WERI-Rb-1 (cell line): ENCODE measurements at regions not wholly inside any gene's neighbourhood (a gene's known extent, or its start where the extent isn't known, plus 50 kb on each side); places are given as distances from the start of the nearest gene placed in this dataset.
"Not testable (repeated sequence)": the region's sequence is repeated elsewhere in the genome, so short reads cannot be mapped to it uniquely, and the experiment has no call there.

ENCODE experiments used
- DNase-seq: peaks from one replicate; pipeline ENCODE4 v3.0.0-alpha.2; 2020
- H3K27ac ChIP-seq: fragments of 250-450 bp; sonication (Bioruptor Pico); 2 replicates; pipeline ENCODE4 v1.5.1; 2020; ENCODE audit warnings: mild to moderate bottlenecking, moderate library complexity
- H3K27me3 ChIP-seq: fragments of 250-450 bp; sonication (Bioruptor Pico); 2 replicates; pipeline ENCODE4 v1.5.1; 2021; ENCODE audit warnings: mild to moderate bottlenecking, low read depth, moderate library complexity; ENCODE audit not compliant: insufficient read depth, severe bottlenecking
- H3K36me3 ChIP-seq: fragments of 250-450 bp; sonication (Bioruptor Pico); 2 replicates; pipeline ENCODE4 v1.5.1; 2020; ENCODE audit warnings: mild to moderate bottlenecking, moderate library complexity
- H3K4me3 ChIP-seq: 2 replicates; pipeline ENCODE4 v1.5.1; 2011; ENCODE audit warnings: low read depth, mild to moderate bottlenecking, control low read depth, low read length
- H3K9me3 ChIP-seq: fragments of 250-450 bp; sonication (Bioruptor Pico); 2 replicates; pipeline ENCODE4 v1.5.1; 2021; ENCODE audit warnings: mild to moderate bottlenecking, moderate library complexity; ENCODE audit not compliant: severe bottlenecking
- CTCF ChIP-seq: IDR thresholded peaks from 2 replicates; pipeline ENCODE4 v1.5.1; 2011; ENCODE audit warnings: low read depth, mild to moderate bottlenecking, control low read depth, inconsistent platforms, low read length

DNA sequence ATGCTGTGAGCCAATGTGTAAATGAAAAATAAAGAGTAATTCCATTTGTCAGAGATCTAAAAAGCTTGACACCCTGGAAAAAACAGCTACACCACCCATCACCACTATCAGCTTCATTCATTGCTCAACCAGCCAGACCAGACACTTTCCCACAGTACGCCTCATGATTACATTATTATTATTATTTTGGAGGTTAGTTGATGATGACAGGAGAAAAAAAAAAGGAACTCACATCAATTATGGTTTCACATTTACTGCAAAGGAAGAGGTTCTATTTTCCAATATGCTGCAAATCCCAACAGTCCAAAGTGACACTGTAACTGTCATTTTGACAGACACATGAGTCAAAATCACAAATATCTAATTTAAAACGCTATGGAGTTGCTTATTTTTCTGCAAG, 134.7 kb upstream of the TSC22D2 start:
- H3K27me3 ChIP-seq = no peaks in the 10 kb centered on the region
- TF ChIP-seq CTCF = no peak
- H3K27ac ChIP-seq = no peak overlapping the region
- no peak overlapping the region for H3K4me3 ChIP-seq
- H3K9me3 ChIP-seq = no peaks in the 10 kb centered on the region
- no peaks in the 10 kb centered on the region for H3K36me3 ChIP-seq
- DNase-seq = no peak

DNA sequence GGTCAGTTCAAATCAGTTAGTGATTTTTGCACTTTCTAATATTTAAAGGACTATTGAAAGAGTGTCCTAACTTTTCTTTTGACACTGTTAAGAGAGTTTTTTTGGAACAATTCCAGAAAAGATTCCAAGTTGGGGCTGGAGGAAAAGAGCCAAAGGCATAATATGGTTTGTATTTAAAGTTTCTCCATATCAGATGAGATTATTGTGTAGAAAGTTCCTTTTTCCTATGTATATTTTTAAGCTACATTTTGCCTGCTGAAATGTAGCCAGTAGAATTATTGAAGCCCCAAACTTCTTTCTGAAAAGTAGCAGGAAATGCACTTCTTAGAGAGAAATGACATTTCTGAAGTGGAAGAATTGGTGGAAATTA, 136.5 kb upstream of the TSC22D2 start:
- H3K36me3 ChIP-seq = no peaks in the 10 kb centered on the region
- H3K27me3 ChIP-seq = no peaks in the 10 kb centered on the region
- H3K4me3 ChIP-seq = no peak overlapping the region
- DNase-seq = no peak
- TF ChIP-seq CTCF = no peak
- H3K9me3 ChIP-seq = no peaks in the 10 kb centered on the region
- no peak overlapping the region for H3K27ac ChIP-seq

- Histone ChIP-seq H3K36me3 (no peaks in the 10 kb centered on the region), H3K9me3 (no peaks in the 10 kb centered on the region), H3K27me3 (no peaks in the 10 kb centered on the region), H3K27ac (no peak overlapping the region), H3K4me3 (no peak overlapping the region)
- DNase-seq = no peak
- TF ChIP-seq CTCF = no peak
These were observed 137.1 kb upstream of the TSC22D2 start for GRCh38 chr3:150270883-150271590.

DNA sequence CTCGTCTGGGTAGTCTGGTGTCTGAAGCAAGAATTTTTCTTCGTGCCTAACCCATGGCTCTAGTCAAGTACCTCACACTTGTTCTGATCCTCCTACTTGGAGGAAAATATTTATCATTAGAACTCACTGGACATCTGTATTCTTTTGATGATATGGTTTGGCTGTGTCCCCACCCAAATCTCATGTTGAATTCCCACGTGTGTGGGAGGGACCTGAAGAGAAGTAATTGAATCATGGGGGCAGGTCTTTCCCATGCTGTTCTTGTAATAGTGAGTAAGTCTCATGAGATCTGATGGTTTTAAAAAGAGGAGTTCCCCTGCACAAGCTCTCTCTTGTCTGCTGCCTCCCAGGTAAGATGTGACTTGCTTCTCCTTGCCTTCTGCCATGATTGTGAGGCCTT, 137.7 kb upstream of the TSC22D2 start:
- H3K4me3 ChIP-seq, H3K9me3 ChIP-seq, H3K27me3 ChIP-seq, H3K36me3 ChIP-seq, DNase-seq, H3K27ac ChIP-seq: not testable (repeated sequence)

- H3K36me3 ChIP-seq = no peaks in the 10 kb centered on the region
- TF ChIP-seq CTCF = no peak
- H3K4me3 ChIP-seq = no peak overlapping the region
- no peaks in the 10 kb centered on the region for H3K27me3 ChIP-seq
- DNase-seq = no peak
- H3K9me3 ChIP-seq = no peaks in the 10 kb centered on the region
- H3K27ac ChIP-seq = no peak overlapping the region
These were observed 138.6 kb upstream of the TSC22D2 start for GRCh38 chr3:150269526-150269925.

DNA sequence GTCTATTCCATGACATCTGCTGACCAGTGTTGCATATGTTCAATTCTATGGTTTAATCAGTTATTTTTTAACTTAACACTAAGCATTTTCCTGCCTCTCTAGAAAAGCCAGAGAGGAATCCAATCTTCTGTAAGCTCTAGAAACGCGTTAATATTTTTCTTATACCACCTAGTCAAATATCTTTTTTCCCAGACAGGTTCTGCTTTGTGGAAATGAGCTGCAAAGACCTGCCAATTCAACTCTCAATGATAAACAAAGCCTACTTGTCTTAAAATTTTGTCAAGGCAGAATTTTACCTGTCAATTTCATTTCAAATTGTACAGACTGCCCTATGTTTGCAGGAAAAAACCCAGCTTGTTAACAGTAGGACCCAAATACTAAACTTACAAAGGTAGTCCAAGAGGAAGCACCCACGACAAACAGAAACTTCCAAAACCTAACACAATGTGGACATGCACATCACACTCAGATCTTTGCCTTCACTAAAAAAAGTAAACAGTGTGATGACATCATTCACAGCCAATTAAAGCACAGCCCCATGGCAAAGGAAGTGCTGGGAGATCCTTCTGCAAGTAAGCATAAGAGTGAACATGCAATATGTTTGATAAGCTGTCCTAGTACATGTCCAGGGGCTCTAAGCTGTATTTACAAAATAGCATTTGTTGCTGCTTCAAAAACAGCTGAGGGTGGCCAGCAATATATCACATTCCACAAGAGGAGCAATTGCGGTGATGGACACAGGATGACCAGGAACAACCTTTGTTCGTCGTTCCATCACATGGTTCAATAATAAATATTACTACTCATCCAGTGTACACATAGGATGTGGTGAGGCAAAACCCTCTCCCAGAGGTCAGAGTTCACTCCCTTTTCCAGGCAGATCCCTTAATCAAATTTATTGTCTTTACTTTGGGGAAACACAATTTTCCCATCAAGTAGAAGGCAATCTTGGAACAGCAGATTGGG, 139.4 kb upstream of the TSC22D2 start:
- Histone ChIP-seq H3K9me3 (no peaks in the 10 kb centered on the region), H3K27me3 (no peaks in the 10 kb centered on the region), H3K27ac (no peak overlapping the region), H3K4me3 (no peak overlapping the region), H3K36me3 (no peaks in the 10 kb centered on the region)
- no peak for TF ChIP-seq CTCF
- no peak for DNase-seq
